Mesothelial cell of epicardium (in vitro differentiated cells): ENCODE measurements at regions not wholly inside any gene's neighbourhood (a gene's known extent, or its start where the extent isn't known, plus 50 kb on each side); places are given as distances from the start of the nearest gene placed in this dataset.

Experiments used
- DNase-seq, 2 experiments: peaks; one replicate each; pipeline ENCODE4 v3.0.0; 2021; ENCODE audit warnings: low spot score in 2 of 2; ENCODE audit not compliant: unreplicated experiment in 2 of 2
- H3K27ac Mint-ChIP-seq: 2 replicates; pipeline ENCODE4 v1.8.0; 2021; ENCODE audit warnings: mixed read lengths
- H3K27me3 Mint-ChIP-seq: 2 replicates; pipeline ENCODE4 v1.8.0; 2021; ENCODE audit warnings: low read depth, mixed read lengths
- H3K36me3 Mint-ChIP-seq: 2 replicates; pipeline ENCODE4 v1.8.0; 2021; ENCODE audit warnings: mixed read lengths
- H3K4me1 Mint-ChIP-seq: 2 replicates; pipeline ENCODE4 v1.8.0; 2021; ENCODE audit warnings: mixed read lengths
- H3K4me3 Mint-ChIP-seq: 2 replicates; pipeline ENCODE4 v1.8.0; 2021; ENCODE audit warnings: mild to moderate bottlenecking, moderate library complexity, mixed read lengths
- H3K9me3 Mint-ChIP-seq: 2 replicates; pipeline ENCODE4 v1.8.0; 2021; ENCODE audit warnings: mixed read lengths
- TF ChIP-seq, protein P1 (sequence below): fragments of 200-600 bp; sonication (generic); IDR thresholded peaks from one replicate; pipeline ENCODE4 v1.5.0; 2021; ENCODE audit warnings: antibody characterized with exemption; ENCODE audit not compliant: unreplicated experiment

DNA sequence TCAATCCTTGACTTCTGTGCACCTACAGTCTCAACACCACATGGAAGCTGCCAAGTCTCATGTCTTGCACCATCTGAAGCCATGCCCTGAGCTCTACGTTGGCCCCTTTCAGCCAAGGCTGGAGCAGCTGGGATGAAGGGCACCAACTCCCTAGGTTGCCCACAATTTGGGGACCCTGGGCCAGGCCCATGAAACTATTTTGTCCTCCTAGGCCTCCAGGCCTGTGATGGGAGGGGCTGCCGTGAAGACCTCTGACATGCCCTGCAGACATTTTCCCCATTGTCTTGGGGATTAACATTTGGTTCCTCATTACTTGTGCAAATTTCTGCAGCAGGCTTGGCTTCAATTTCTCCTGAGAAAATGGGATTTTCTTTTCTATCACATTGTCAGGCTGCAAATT, 285.1 kb downstream of the DTWD2 start:
- TF ChIP-seq, protein P1, sequence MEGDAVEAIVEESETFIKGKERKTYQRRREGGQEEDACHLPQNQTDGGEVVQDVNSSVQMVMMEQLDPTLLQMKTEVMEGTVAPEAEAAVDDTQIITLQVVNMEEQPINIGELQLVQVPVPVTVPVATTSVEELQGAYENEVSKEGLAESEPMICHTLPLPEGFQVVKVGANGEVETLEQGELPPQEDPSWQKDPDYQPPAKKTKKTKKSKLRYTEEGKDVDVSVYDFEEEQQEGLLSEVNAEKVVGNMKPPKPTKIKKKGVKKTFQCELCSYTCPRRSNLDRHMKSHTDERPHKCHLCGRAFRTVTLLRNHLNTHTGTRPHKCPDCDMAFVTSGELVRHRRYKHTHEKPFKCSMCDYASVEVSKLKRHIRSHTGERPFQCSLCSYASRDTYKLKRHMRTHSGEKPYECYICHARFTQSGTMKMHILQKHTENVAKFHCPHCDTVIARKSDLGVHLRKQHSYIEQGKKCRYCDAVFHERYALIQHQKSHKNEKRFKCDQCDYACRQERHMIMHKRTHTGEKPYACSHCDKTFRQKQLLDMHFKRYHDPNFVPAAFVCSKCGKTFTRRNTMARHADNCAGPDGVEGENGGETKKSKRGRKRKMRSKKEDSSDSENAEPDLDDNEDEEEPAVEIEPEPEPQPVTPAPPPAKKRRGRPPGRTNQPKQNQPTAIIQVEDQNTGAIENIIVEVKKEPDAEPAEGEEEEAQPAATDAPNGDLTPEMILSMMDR, result no peak
- peaks cover 29% of the 10 kb centered on the region for H3K9me3 Mint-ChIP-seq
- no peak for DNase-seq
- H3K36me3 Mint-ChIP-seq, result peaks cover 15% of the 10 kb centered on the region
- H3K27ac Mint-ChIP-seq, result no peak overlapping the region
- H3K4me3 Mint-ChIP-seq, result no peak overlapping the region
- H3K4me1 Mint-ChIP-seq, result no peaks in the 10 kb centered on the region
- no peaks in the 10 kb centered on the region for H3K27me3 Mint-ChIP-seq

DNA sequence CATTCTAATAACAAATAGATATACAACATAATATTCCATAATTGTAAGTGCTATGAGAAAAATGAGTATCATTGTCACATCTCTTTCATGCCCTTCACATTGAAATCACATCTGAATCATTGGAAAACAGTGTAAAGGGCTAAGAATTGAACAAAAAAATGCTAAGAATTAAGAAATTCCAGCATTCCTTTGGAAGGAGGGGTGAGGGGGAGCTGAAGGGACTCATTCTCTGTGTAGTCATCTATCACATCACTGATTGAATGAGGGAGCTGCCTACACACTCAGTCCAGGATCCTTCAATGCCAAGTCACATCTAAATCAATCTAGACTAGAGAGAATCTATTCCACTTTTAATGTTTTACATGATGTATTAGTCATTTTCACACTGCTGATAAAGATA, 286.6 kb downstream of the DTWD2 start:
- TF ChIP-seq, protein P1, result no peak
- DNase-seq, result no peak
- Mint-ChIP-seq H3K4me1 (peaks cover 7% of the 10 kb centered on the region), H3K27ac (no peak overlapping the region), H3K36me3 (peaks cover 15% of the 10 kb centered on the region), H3K27me3 (no peaks in the 10 kb centered on the region), H3K4me3 (no peak overlapping the region), H3K9me3 (peaks cover 28% of the 10 kb centered on the region)

DNA sequence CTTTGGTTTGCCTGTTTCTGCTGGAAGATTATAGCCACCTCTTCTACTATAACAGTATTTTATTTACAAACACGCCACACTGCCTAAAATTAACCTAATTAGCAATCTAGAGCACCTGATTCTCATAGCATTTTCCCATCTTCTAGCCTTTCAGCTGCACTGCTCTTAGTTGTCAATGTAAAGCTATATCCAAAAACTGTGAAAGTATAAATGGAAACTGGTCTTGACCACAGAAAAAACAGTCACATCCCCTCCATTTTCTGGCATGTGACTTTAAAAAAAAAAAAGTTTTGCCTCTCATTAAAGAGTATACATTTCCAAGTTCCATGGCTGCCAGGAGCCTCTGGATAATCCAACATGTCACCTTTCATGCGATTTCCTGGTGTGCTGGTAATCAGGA, 287.8 kb downstream of the DTWD2 start:
- no peak overlapping the region for H3K4me3 Mint-ChIP-seq
- H3K27ac Mint-ChIP-seq, result no peak overlapping the region
- peaks cover 15% of the 10 kb centered on the region for H3K36me3 Mint-ChIP-seq
- peaks cover 8% of the 10 kb centered on the region for H3K4me1 Mint-ChIP-seq
- no peak for DNase-seq
- peaks cover 28% of the 10 kb centered on the region for H3K9me3 Mint-ChIP-seq
- TF ChIP-seq, protein P1, result no peak
- H3K27me3 Mint-ChIP-seq, result no peaks in the 10 kb centered on the region

DNA sequence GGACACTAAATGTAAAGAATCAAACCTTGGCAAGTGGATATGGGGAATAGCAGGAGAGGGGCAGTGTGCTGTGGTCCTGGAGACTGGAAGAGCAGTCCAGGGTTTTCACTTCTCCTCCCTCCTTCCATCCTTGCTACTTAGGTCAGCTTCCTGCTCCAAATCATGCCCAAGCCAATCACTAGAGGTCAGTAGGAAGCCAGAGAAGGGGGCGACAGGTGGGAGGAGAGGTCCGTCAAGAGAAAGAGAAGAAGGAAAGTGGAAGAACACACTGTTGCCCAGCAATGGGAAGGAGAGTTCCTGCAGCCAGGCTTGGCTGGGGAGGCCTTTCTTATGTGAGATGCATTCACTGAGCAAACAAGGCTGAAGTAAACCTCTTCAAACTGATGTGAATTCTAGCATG, 289.6 kb downstream of the DTWD2 start:
- DNase-seq, result no peak
- Mint-ChIP-seq H3K36me3 (peaks cover 8% of the 10 kb centered on the region), H3K27ac (no peak overlapping the region), H3K27me3 (no peaks in the 10 kb centered on the region), H3K9me3 (peaks cover 15% of the 10 kb centered on the region), H3K4me1 (peaks cover 8% of the 10 kb centered on the region), H3K4me3 (no peak overlapping the region)
- TF ChIP-seq, protein P1, result no peak

DNA sequence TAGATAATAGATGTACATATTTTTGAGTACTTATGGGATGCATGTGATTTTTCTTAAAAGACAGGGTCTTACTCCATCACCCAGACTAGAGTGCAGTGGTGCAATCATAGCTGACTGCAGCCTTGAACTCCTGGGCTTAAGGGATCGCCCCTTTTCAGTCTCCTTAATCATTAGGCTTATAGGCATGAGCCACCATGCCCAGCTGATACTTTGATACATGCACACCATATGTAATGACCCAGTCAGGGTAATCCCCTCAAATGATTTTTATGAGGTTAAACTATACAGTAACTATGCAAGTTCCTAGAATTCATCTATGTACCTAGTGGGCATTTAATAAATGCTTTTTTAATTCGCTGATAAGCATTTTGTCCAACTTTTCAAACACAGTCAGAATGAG, 292.3 kb downstream of the DTWD2 start:
- Mint-ChIP-seq H3K4me1 (peaks cover 21% of the 10 kb centered on the region), H3K36me3 (no peaks in the 10 kb centered on the region), H3K27me3 (no peaks in the 10 kb centered on the region), H3K4me3 (no peak overlapping the region), H3K9me3 (no peaks in the 10 kb centered on the region), H3K27ac (no peak overlapping the region)
- TF ChIP-seq, protein P1, result no peak
- DNase-seq, result no peak

DNA sequence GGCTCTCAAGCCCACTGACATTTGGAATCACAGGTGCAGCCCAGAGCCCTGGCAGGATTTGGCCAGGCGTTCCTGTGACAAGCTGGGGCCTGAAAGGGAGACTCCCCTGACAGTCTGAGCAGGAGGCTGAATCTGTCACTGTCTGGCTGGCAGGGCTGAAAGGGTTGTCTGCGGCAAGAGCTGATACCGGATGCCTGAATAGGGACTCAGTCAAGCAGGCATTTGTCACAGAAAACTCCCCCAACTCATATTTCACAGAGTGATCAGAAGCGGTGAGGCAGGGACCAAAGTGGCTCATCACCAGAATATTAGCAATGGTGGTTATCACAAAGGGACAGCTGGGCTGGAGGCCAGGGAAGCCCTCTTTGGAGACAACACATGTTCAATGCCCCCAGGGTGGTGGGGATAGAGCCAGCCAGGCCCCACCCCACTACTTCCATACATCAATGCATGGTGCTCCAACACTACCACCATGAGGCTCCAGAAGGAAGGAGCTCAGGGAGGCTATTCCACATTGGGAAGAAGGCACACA, 295.5 kb downstream of the DTWD2 start:
- Mint-ChIP-seq H3K4me3 (no peak overlapping the region), H3K9me3 (no peaks in the 10 kb centered on the region), H3K27ac (peak overlapping the region; percentile 50), H3K27me3 (peaks cover 2% of the 10 kb centered on the region), H3K4me1 (peaks cover 21% of the 10 kb centered on the region), H3K36me3 (no peaks in the 10 kb centered on the region)
- peak in 1 of 2 experiments; percentile 42 for DNase-seq
- TF ChIP-seq, protein P1, result no peak
